CD4-positive, alpha-beta memory T cell (primary cell): ENCODE measurements at regions not wholly inside any gene's neighbourhood (a gene's known extent, or its start where the extent isn't known, plus 50 kb on each side); places are given as distances from the start of the nearest gene placed in this dataset.
A peak's percentile ranks its signal among the peaks of the same experiment; 100 is the strongest.

Experiments
- CTCF ChIA-PET: fragments of 350-600 bp; sonication (Branson Sonifier 250); formaldehyde crosslinking; loops from one replicate; lab custom pipeline; 2021; ENCODE audit warnings: inconsistent platforms; ENCODE audit not compliant: partially characterized antibody; lab: Charles Lee
- POLR2A ChIA-PET: fragments of 350-600 bp; sonication (Branson Sonifier 250); formaldehyde crosslinking; loops from one replicate; lab custom pipeline; 2021; ENCODE audit not compliant: partially characterized antibody; lab: Charles Lee
- DNase-seq, 5 donors: peaks; one replicate each; pipeline versions ENCODE4 v3.0.0 to v3.0.0-alpha.2; 2020 to 2022; ENCODE audit warnings: mixed read lengths in 1 of 5
- H3K27ac ChIP-seq: one replicate; pipeline ENCODE4 v1.7.0; 2013; ENCODE audit warnings: low read depth, low read length
- H3K27me3 ChIP-seq: 2 replicates; pipeline ENCODE4 v1.7.0; 2013; ENCODE audit warnings: mild to moderate bottlenecking, low read length, moderate library complexity; ENCODE audit not compliant: insufficient read depth
- H3K36me3 ChIP-seq: 2 replicates; pipeline ENCODE4 v1.7.0; 2013; ENCODE audit warnings: mild to moderate bottlenecking, low read length, moderate library complexity; ENCODE audit not compliant: insufficient read depth
- H3K4me1 ChIP-seq: 2 replicates; pipeline ENCODE4 v1.7.0; 2013; ENCODE audit warnings: mild to moderate bottlenecking, low read length, moderate library complexity; ENCODE audit not compliant: insufficient read depth
- H3K4me3 ChIP-seq, 2 donors: one replicate each; pipeline ENCODE4 v1.7.0; 2013; ENCODE audit warnings: low read length in 2 of 2, mild to moderate bottlenecking in 1 of 2
- H3K9me3 ChIP-seq, 2 donors: one replicate each; pipeline ENCODE4 v1.7.0; 2013; ENCODE audit warnings: low read length in 2 of 2, control low read depth in 1 of 2; ENCODE audit not compliant: control insufficient read depth in 1 of 2
- H3K27ac Mint-ChIP-seq, 7 donors: one replicate each; pipeline ENCODE4 v1.8.0; 2020 to 2021; ENCODE audit warnings: mixed read lengths in 7 of 7, mild to moderate bottlenecking in 6 of 7, inconsistent platforms in 3 of 7, moderate library complexity in 3 of 7
- H3K27me3 Mint-ChIP-seq, 2 donors: one replicate each; pipeline ENCODE4 v1.8.0; 2020 to 2021; ENCODE audit warnings: mixed read lengths in 2 of 2
- H3K36me3 Mint-ChIP-seq, 2 donors: one replicate each; pipeline ENCODE4 v1.8.0; 2020 to 2021; ENCODE audit warnings: mixed read lengths in 2 of 2, inconsistent platforms in 1 of 2, mild to moderate bottlenecking in 1 of 2
- H3K4me1 Mint-ChIP-seq, 4 donors: one replicate each; pipeline ENCODE4 v1.8.0; 2020 to 2021; ENCODE audit warnings: mixed read lengths in 4 of 4, mild to moderate bottlenecking in 1 of 4
- H3K4me3 Mint-ChIP-seq, 8 donors: one replicate each; pipeline ENCODE4 v1.8.0; 2020 to 2021; ENCODE audit warnings: mixed read lengths in 8 of 8, mild to moderate bottlenecking in 7 of 8, moderate library complexity in 6 of 8, inconsistent platforms in 3 of 8
- H3K9me3 Mint-ChIP-seq, 8 donors: one replicate each; pipeline ENCODE4 v1.8.0; 2020 to 2021; ENCODE audit warnings: mixed read lengths in 8 of 8, mild to moderate bottlenecking in 5 of 8, inconsistent platforms in 3 of 8, moderate library complexity in 1 of 8
- intact Hi-C: fragments of 100-400 bp; cut with micrococcal nuclease; formaldehyde crosslinking; loops from one replicate; pipeline ENCODE4 v1.15.1; 2023

DNA sequence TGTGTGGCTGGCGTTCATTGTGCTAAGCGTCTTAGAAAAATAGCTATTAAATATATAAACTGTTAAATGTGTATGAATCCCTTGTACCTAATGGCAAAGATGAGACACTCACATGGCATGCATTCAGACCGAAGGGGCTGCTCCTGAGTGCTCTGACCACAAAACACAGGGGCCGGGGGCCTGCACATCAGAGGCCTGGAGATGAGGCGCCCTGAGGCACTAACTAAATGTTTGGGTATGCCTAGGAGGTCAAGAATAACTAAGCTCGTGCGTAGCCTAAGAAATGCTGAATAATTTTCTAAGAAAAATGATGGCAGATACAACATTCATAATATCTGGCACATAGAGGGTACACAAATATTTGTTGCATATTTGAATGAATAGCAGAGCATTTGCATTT, 92.5 kb downstream of the PSMB1 start:
- DNase-seq: no peak
- intact Hi-C loops: no loop called here
- Histone ChIP-seq H3K36me3 (no peaks in the 10 kb centered on the region), H3K9me3 (no peaks in the 10 kb centered on the region), H3K4me1 (no peaks in the 10 kb centered on the region), H3K27me3 (no peaks in the 10 kb centered on the region), H3K4me3 (no peak overlapping the region), H3K27ac (no peak overlapping the region)
- peaks cover 4 to 8% (median 5%) of the 10 kb centered on the region in 4 donors for H3K4me1 Mint-ChIP-seq
- no peak overlapping the region for H3K27ac Mint-ChIP-seq
- peaks cover 6 to 8% of the 10 kb centered on the region in 2 donors for H3K27me3 Mint-ChIP-seq
- ChIA-PET CTCF (no interaction called here), POLR2A (no interaction called here)
- H3K9me3 Mint-ChIP-seq: peaks cover 0 to 6% (median 0%) of the 10 kb centered on the region in 8 donors
- H3K36me3 Mint-ChIP-seq: no peaks in the 10 kb centered on the region
- no peak overlapping the region for H3K4me3 Mint-ChIP-seq

DNA sequence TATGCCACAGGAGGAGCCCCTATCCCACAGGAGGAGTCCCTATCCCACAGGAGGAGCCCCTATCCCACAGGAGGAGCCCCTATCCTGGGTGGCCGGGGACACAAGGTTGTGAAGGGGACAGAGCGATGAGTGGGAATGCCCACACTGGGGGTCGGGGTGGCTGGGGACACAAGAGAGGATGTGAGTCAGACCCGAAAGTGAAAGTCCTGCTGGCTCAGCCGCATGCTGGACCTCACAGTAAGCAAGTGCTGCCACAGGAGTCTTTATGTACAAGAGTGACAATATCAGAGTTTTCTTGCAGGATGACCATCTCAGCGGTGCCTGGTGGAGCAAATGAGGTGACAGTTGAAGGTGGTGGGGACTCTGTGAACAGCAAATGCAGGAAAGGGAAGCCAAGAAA, 93.7 kb downstream of the PSMB1 start:
- CTCF ChIA-PET: no interaction called here
- peak overlapping the region in 7 of 8 donors; percentile 28 to 68 (median 55) for H3K4me3 Mint-ChIP-seq

DNA sequence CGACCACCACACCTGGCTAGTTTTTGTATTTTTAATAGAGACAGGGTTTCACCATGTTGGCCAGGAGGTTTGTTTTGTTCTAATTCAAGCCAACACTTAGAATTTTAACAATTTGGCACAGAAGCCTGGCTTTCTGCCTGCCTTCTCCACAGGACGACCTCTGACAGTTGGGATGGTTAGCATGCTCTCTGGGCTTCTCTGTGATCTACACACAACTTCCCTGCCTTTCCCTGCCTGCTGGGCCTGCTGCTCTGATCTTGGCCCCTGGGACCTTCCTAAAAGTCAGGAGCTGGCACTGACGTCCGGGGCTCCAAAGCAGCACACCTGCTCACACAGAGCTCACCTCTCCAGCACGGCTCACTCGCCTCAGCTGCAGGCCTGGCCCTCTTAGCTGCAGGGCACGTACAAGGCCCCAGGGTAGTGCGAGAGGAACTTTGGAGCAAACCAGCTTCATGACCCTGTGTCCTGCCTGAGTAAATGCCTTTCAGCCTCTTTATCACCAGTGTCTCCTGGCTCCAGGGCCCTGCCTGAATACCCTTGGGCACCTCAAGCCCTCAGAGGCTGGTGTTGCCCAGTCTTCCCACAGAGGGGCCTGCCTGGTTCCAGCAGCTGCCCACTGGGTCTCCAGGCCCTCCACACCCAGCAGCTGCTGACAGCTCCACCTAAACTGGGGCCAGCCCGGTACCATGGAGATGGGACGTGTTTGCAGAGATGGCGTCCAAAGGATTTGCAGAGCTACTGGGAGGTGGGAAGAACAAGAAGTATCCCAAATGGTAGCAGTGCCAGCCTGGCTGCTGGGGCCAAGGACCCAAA, 96.0 kb downstream of the PSMB1 start:
- peaks cover 0 to 2% (median 0%) of the 10 kb centered on the region in 8 donors for H3K9me3 Mint-ChIP-seq
- CTCF ChIA-PET: no interaction called here
- POLR2A ChIA-PET: no interaction called here
- Histone ChIP-seq H3K27me3 (no peaks in the 10 kb centered on the region), H3K4me1 (no peaks in the 10 kb centered on the region), H3K9me3 (no peaks in the 10 kb centered on the region), H3K4me3 (no peak overlapping the region), H3K36me3 (no peaks in the 10 kb centered on the region), H3K27ac (no peak overlapping the region)
- H3K27ac Mint-ChIP-seq: peak overlapping the region in 1 of 7 donors; percentile 35
- DNase-seq: no peak
- no peak overlapping the region for H3K4me3 Mint-ChIP-seq
- H3K36me3 Mint-ChIP-seq: no peaks in the 10 kb centered on the region
- intact Hi-C loops: no loop called here
- H3K4me1 Mint-ChIP-seq: peaks cover 4 to 10% (median 6%) of the 10 kb centered on the region in 4 donors
- peaks cover 8 to 10% of the 10 kb centered on the region in 2 donors for H3K27me3 Mint-ChIP-seq

More for the DNA sequence above, 93.7 kb downstream of the PSMB1 start:
- Mint-ChIP-seq H3K27me3 (peaks cover 6 to 10% of the 10 kb centered on the region in 2 donors), H3K4me1 (peaks cover 4 to 10% (median 6%) of the 10 kb centered on the region in 4 donors), H3K27ac (no peak overlapping the region), H3K36me3 (no peaks in the 10 kb centered on the region), H3K9me3 (peaks cover 0 to 2% (median 0%) of the 10 kb centered on the region in 8 donors)
- no peaks in the 10 kb centered on the region for H3K36me3 ChIP-seq
- intact Hi-C loops: no loop called here
- no peak overlapping the region for H3K4me3 ChIP-seq
- DNase-seq: no peak
- POLR2A ChIA-PET: no interaction called here
- no peak overlapping the region for H3K27ac ChIP-seq
- no peaks in the 10 kb centered on the region for H3K9me3 ChIP-seq
- no peaks in the 10 kb centered on the region for H3K4me1 ChIP-seq
- no peaks in the 10 kb centered on the region for H3K27me3 ChIP-seq
